RWPE1 (cell line): ENCODE measurements at regions not wholly inside any gene's neighbourhood (a gene's known extent, or its start where the extent isn't known, plus 50 kb on each side); places are given as distances from the start of the nearest gene placed in this dataset.
A peak's percentile ranks its signal among the peaks of the same experiment; 100 is the strongest.

Experiments used
- CTCF ChIA-PET: fragments of 350-600 bp; sonication (Branson Sonifier 250); formaldehyde crosslinking; extraction: SDS; loops from one replicate; lab custom pipeline; 2021; lab: Yijun Ruan, JAX
- POLR2A ChIA-PET: fragments of 400-600 bp; formaldehyde crosslinking; extraction: SDS; loops from one replicate; lab custom pipeline; 2020; ENCODE audit warnings: antibody characterized with exemption; ENCODE audit not compliant: low non-redundant PET; lab: Yijun Ruan, JAX
- DNase-seq: peaks from one replicate; pipeline ENCODE4 v3.0.0; 2012; ENCODE audit warnings: low spot score
- H3K27ac ChIP-seq: fragments of 450-650 bp; 2 replicates; pipeline ENCODE4 v1.5.1; 2017
- TF ChIP-seq, protein P1 (sequence below): fragments of 450-650 bp; conservative IDR thresholded peaks from 2 replicates; pipeline ENCODE4 v1.5.1; 2017; ENCODE audit warnings: low read depth, mild to moderate bottlenecking

GRCh38 chr12:13390918-13391317 lies 194.4 kb downstream of the EMP1 start:
- TF ChIP-seq, protein P1, sequence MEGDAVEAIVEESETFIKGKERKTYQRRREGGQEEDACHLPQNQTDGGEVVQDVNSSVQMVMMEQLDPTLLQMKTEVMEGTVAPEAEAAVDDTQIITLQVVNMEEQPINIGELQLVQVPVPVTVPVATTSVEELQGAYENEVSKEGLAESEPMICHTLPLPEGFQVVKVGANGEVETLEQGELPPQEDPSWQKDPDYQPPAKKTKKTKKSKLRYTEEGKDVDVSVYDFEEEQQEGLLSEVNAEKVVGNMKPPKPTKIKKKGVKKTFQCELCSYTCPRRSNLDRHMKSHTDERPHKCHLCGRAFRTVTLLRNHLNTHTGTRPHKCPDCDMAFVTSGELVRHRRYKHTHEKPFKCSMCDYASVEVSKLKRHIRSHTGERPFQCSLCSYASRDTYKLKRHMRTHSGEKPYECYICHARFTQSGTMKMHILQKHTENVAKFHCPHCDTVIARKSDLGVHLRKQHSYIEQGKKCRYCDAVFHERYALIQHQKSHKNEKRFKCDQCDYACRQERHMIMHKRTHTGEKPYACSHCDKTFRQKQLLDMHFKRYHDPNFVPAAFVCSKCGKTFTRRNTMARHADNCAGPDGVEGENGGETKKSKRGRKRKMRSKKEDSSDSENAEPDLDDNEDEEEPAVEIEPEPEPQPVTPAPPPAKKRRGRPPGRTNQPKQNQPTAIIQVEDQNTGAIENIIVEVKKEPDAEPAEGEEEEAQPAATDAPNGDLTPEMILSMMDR = no peak
- H3K27ac ChIP-seq = peak overlapping the region; percentile 84
- POLR2A ChIA-PET = no interaction called here
- no peak for DNase-seq
- CTCF ChIA-PET = no interaction called here

GRCh38 chr12:13390381-13390861 lies 193.9 kb downstream of the EMP1 start:
- peak; percentile 83 for DNase-seq
- CTCF ChIA-PET = no interaction called here
- H3K27ac ChIP-seq = peak overlapping the region; percentile 84
- POLR2A ChIA-PET = no interaction called here
- TF ChIP-seq, protein P1 = no peak

DNA sequence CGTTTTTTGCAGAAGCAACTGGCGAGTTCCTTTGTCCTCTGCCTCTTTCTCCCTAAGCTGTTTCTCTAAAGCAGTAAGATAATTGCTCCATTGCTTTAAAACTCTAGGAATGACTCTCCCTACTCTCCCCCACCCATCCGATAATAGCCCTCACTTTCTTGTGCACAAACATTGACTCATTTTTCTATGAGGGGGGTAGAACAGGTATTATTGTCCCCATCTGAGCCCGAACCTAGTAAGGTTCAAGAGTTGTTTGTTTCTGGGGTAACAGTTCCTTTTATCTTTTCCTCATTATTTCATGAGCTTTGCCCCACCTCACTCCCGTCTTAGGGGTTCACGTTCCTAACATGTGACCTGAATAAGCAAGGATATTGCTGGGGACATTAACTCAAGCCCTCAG lies 190.6 kb downstream of the EMP1 start:
- H3K27ac ChIP-seq = no peak overlapping the region
- no peak for DNase-seq
- ChIA-PET CTCF (interaction anchor here (0.5 to 0.6 kb wide), 2 partner anchors 1048 to 1068 kb away, joined by 3 to 4 read pairs; no protein-coding TSS in a partner anchor), POLR2A (no interaction called here)
- TF ChIP-seq, protein P1 = no peak

- TF ChIP-seq, protein P1 = no peak
- CTCF ChIA-PET = interaction anchor here (0.5 to 0.6 kb wide), 2 partner anchors 1049 to 1069 kb away, joined by 3 to 4 read pairs; no protein-coding TSS in a partner anchor
- no peak for DNase-seq
- H3K27ac ChIP-seq = no peak overlapping the region
- POLR2A ChIA-PET = no interaction called here
These were observed 190.0 kb downstream of the EMP1 start for GRCh38 chr12:13386323-13387039.

DNA sequence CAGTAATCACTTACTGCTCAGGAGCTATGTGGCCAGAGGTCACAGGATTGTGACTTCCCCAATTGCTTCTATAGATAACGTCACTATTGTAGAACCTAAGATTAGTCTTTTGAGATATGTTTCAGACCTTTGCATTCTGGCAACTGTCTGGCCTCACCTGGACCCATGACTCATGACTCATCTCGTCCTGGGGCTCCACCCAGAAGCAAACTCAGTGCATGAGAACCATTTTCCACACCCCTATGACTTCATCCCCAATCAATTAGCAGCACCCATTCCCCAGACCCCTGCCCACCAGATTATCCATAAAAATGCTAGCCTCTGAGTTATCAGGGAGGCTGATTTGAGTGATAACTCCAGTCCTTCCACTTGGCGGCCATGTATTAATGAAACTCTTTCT lies 186.9 kb downstream of the EMP1 start:
- POLR2A ChIA-PET = no interaction called here

DNA sequence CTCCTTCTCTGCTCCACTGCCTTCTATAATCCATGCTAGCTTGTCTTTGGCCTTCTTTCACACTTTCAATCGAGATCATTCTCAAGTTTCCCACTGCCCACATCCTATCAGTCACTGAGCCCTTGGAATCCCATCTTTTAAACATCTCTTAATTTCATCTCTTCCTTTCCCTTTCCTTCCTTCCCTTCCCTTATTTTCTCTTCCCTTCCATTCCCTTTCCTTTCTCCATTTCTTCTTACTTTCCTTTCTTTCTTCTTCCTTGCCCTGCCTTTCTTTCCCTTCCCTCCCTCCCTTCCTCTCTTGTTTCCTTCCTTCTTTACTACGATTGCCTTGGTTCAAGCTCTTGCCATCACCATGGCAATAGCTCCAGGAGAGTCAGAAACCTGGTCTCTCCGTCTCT lies 183.8 kb downstream of the EMP1 start:
- POLR2A ChIA-PET = no interaction called here
- TF ChIP-seq, protein P1 = no peak
- no peak for DNase-seq
- H3K27ac ChIP-seq = no peak overlapping the region
- CTCF ChIA-PET = no interaction called here

More for the DNA sequence above, 186.9 kb downstream of the EMP1 start:
- TF ChIP-seq, protein P1 = no peak
- CTCF ChIA-PET = interaction anchor here (0.7 kb wide), 1 partner anchor 21 kb away, joined by 3 read pairs; no protein-coding TSS in a partner anchor
- no peak overlapping the region for H3K27ac ChIP-seq
- peak; percentile 18 for DNase-seq
